ENCODE measurements at regions not wholly inside any gene's neighbourhood (a gene's known extent, or its start where the extent isn't known, plus 50 kb on each side); places are given as distances from the start of the nearest gene placed in this dataset.
"Not testable (repeated sequence)": the region's sequence is repeated elsewhere in the genome, so short reads cannot be mapped to it uniquely, and the experiment has no call there.

DNA sequence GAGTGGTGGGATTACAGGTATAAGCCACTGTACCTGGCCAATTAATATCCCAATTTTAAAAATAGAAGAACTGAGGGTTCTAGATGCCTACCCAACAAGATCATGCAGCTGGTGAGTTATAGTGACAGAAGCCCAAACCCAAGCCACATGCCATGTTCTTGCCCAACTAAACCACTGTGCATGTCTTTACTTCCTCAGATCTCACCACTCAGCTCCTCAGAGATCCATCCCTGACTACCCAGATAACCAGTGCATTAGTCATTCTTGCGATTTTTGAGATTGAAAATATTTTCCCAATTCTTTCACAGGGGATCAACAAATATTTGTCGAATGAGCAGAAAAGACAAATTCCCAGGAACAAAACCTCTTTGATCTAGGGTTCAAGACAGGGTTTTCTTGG, 303.1 kb downstream of the CBLN1 start:
- no peak for DNase-seq

DNA sequence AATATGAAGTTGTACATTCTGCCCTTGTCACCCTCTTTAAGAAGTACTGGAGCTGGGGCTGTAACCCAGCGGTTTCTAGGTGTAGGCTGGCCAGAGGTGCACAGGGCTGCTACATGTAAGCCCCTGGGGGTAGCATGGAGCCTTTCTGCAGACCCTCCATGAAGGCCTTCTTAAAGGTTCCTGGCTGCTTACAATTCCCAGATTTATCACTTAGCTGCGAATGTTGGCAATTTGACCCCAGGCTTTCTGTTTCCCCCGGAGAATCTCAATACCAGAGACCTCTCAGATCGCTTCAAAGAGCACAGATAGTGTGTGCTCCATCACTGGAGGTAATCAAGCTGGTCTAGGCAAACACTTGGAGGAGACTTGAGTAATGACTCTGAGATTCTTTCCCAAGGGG, 309.4 kb downstream of the CBLN1 start:
- no peak for DNase-seq

DNA sequence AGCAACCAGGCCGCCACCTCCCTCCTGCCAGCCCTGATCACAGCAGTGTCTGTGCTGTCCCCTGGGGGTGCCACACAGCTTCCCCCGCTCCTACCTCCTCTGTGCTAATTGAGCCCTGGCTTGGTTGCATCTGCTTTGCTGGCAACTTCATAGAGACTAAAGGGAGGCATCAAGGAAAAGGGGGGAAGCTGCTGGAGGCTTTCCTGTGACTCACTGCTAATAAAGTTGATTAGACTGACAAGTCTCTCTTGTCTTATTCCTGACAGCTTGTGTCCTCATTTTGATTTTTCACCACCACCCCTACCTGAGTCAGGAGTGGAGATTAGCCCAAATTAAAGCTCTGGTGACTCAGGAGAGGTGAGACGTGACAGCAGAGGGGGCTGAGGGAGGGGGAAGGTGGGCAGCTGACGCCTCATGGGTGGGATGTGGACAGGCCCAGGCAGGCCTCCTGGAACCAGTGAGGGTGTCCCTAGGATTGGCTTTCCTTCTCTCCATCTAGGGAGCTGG, 310.0 kb downstream of the CBLN1 start:
- DNase-seq, result no peak

DNA sequence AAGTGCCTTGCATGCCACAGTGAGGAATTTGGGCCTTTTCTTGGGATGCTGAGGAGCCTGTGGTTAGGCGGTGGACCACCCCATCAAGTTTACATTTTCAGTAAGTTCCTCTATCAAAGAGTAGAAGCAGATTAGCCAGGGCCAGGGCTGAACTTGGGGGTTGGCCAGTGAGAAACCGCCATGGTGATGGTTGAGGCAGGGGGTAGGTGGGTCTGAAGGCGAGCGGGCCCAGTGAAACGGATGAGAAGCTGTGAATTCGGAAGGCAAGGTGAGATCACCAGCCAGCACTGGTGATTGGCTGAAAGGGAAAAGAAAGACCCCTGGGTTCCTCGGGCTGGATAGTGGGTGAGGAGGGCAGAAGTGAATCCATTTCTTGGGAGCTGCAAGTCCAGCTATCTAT, 311.4 kb downstream of the CBLN1 start:
- DNase-seq, result no peak

DNA sequence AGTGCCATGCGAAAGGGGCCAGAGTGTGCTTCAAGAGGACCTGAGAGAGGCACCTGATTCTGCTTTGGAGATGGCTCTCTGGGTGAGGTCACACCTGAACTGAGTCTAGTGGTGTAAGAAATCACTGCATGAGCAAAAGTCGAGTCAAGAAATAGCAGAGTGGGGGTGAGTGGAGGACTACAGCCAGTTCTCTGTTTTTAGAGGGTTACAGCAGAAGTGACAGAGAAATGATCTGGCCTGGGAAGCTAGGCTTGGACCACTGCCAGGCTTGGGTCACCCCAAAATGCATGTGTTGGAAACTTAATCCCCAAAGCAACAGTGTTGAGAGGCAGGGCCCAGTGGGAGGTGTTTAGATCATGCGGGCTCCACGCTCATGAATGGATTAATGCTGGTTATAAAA, 312.0 kb downstream of the CBLN1 start:
- no peak for DNase-seq

DNA sequence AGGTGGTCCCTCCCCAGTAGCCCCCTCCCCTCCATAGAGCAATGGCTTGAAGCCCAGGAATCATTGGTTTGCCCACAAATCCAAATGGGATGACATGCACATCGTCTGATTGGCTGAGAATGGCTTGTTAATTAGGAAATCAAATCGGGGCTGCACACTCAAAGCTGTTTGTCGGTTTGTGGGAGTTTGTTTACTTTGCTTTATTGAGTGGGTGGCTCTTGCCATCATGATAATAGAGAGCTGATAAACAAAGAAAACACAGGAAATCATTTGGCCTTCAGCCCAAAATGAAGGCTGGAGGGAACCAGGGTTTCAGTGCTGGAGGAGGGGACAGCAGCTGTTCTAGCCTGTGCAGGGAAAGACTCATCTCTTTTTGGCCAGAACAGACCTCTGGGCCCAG, 316.3 kb downstream of the CBLN1 start:
- no peak for DNase-seq

DNA sequence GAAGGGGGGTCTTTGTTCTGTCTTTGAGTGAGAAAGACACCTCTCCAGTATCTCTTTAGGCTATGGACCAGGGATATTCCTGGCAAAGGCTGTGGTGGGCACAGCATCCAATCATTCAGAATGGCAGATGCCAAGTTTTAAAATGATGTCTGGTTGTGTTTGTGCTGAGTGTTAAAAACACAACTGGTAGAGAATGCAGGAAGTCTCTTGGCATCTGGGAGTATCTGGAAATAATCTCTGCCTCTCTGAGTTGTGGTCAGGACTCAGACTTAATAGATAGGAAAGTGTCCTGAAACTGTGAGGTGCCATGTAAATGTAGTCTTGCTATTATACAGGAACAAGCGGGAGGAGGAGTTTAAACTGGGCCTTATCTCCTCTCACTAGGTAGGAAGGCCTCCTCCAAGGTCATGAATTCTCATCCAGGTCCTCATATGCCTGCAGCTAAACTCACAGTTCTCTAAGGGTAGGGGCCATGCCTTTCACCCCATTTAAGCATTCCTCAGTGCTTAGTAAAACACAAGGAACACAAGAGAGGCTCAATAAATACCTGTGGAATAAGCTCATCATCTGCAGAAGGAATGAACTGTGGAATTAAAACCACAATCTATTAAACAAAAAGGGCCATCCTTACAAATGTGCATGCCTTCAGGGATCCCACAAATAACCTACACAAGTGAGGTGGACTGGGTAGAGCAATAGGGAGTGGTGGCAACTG, 317.6 kb downstream of the CBLN1 start:
- DNase-seq, result no peak

DNA sequence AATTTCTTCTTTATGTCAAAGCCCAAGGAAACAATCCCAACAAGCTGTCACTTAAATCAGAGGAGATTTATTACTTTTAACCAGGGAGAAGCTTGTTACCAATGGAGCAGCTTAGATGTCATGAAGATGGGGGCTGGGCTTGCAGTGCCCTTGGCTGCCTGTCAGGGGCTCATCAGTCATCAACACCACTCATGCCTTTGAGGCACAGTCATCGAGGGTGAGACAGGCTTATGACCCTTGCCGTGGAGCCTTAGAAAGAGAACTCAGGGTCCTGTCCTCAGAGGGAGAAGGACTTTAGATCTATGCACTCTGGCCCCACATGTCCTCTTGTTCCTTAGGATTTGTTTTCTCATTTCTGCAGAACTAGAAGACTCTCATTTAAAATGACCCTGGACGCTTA, 318.3 kb downstream of the CBLN1 start:
- no peak for DNase-seq

DNA sequence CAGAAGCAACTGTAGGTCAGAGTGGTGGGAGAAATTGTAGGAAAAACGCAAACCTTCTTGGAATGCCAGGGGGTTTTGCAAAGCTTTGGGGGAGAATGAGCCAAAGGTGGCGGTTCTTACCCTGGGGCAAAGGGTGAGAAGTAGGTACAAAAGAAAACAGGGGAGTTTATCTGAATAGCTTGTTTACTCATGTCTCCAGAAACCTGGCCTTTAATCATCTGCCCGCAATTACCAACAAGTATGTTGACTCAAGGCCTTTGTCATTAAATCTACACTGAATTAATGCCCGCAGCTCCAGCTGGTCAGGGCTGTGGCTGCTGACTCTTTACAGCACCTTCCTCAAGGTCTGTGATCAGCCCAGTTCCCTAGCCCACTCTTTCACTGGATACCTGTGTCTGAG, 320.1 kb downstream of the CBLN1 start:
- no peak for DNase-seq

DNA sequence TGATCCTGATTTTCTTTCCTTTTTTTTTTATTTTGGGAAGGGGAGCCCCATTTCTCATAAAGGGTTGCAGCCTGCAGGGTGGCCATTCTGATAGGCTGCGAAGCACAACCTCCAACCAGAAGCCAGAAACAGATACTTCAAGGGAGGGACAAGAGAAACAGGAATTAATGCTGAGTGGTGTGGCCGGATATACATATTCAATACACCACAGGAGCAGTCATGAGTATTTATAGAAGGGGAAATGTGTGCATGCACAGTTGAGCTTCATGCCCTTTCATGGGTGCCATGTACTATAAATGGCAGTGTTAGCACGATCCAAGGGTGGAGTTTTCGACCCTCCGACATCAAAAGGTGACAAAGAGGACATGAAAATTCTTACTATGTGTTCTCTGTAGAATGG, 320.8 kb downstream of the CBLN1 start:
- DNase-seq, result no peak

DNA sequence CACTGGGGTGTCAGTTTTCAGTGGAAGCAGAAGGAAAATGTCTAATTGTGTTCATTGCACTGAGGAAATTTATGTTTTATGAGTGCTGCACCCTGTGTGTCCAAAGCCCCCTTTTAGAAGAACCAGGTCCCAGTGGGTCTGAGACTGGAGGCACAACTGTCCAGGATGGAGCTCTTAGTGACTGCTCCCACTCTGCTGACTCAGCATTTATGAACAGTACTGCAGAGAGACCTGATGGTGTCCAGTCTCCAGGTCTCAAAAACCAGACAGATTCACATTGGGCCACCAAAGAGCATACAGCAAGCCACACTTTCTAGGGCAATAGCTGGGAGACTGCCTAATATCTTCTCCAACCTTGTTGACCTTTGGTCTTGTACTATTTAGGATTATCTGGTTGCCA, 321.9 kb downstream of the CBLN1 start:
- no peak for DNase-seq

DNA sequence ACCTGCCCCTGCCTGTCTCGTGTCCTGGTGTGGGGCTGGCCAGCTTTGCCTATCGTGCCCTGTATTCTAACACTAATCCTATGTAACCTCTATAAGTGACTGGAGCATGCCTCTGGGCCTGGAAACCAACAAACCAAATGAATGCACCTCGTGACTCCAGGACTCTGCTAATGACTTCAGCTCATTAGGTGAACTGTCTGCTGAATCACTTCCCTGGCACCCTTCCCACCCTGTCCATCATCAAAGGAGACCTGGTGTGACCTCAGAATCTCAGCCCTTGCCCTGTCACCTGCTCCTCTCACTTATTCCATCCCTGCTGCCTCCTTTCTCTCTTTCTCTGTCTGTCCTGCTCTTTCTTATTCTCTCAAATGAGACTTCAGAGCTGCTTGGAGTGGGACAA, 322.4 kb downstream of the CBLN1 start:
- no peak for DNase-seq

DNA sequence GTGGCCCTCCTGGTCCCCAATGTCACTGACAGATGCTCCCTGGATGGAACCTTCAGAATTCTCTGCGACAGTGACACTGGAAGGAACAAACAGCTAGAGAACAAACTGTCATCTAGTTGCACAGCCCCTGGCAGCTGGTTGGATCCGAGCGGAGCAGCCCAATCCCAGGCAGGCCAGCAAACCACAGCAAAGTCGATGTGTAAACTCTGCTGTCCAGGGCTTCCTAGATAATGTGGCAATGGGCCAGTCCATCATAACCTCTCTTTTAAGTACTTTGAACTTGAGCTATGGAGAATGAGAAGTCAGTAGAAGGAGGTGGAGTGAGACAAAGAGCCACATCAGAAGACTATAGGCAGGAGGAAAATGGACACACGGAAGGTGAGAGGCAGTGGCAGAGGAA, 323.0 kb downstream of the CBLN1 start:
- DNase-seq, result no peak

DNA sequence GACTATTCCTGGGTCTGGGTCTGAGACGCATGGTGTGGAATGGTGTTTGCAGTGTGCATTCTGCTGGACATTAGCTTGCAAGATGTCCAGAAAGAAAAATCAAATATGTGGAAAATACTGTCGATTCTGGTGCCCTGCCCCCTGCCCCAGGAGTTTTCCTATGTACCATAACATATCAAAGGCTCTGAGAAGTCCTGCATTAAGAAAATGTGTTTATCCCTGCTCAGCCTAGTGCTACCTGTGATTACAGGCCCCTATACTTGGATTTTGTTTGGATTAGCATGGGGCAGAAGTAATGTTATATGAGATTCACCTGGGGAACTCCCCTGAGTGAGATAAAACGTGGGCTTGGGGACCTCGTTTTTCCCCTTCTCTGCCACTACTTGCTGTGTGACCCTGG, 325.0 kb downstream of the CBLN1 start:
- no peak for DNase-seq

DNA sequence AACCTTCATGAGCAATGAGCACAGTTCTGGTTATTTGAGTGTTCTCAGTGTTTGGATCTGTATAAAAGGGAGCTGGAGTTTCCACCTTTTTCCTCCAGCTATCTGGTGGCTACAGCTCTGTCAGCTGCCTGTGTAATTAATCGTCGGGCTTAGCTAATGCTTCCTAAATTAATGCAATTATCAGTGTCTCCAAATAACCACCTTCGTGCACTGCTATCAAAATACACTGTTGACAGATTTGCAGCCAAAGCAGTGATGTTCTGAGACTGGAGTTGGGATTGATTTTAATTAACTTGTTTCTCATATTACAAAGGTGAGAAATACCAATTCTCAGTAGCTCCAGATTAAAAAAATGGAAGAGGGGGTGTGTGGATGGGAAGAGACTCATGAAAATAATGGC, 325.8 kb downstream of the CBLN1 start:
- no peak for DNase-seq

DNA sequence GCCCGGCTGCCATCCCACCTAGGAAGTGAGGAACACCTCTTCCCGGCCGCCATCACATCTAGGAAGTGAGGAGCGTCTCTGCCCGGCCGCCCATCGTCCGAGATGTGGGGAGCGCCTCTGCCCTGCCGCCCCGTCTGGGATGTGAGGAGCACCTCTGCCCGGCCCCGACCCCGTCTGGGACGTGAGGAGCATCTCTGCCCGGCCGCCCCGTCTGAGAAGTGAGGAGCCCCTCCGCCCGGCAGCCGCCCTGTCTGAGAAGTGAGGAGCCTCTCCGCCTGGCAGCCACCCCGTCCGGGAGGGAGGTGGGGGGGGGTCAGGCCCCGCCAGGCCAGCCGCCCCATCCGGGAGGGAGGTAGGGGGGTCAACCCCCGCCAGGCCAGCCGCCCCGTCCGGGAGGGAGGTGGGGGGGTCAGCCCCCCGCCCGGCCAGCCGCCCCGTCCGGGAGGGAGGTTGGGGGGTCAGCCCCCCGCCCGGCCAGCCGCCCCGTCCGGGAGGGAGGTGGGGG, 330.0 kb downstream of the CBLN1 start:
- not testable (repeated sequence) for DNase-seq

DNA sequence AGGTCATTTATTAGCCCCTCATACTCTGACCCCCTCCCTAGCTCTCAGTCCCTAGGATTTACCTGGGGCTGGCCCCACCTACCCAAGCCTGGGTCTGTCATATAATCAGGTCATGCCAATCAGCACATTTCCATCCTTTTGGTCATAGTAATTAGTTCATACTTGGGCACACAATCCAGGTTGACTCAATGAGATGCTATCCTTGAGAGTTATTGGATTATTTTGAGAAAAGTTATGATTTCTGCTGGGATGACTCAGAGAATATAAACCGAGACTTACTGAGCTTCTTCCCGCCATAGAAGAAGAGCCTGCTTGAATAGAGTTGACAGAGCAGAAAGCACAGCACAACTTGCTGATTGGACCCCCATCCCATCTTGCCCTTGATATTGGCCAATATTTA, 331.5 kb downstream of the CBLN1 start:
- no peak for DNase-seq

DNA sequence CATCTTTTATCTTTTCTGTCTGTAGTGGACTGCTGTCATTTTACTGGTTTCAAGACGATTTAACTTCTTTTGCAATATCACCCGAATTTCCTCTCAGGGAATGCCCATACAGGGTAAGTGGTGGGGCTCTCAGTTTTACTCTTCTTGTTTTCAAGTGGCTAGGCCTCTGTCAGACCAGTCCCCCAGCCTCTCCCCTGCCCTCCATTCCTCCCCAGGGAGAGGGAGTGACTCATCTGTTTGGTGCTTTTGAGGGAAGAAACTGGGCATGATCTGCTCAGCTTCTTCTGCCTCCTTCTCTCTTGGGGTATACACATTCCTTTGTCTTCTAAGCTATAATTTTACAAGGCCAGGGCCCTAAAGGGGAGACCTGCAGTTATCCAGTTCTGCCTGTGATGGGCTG, 332.0 kb downstream of the CBLN1 start:
- DNase-seq, result no peak

DNA sequence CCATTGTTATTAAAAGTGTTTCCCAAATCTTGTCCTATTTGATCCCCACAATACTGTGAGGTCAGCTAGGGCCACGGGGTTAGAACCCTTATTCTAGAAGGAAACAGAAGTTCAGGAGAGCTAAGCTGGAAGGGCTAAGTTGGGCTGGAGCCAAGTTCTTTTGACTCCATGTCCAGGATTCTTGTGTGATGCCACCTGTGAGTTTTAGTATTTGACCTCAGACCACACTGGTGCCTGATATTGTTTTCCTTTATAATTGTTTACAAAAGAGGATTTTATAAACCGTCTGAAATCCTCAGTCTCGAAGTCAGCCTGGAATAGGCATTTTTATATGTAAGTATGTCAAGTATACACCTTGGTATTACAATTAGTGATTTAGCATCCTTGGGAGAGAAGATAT, 332.7 kb downstream of the CBLN1 start:
- DNase-seq, result no peak

DNA sequence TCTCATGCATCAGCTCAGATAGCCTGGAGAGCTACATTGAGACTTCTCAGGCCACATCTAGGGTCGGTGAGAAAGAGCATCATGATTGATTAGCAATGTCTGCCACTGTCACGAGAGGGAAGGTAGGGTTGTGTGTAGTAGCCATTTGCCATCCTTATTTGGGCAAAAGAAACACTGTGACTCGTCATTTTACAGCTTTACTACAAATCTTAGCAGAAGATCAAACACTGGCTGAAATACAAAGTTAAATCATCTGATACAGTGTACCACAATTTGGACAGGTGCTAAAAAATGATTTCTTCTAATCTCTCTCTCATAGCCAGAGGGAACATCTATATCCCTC, 334.3 kb downstream of the CBLN1 start:
- no peak for DNase-seq

DNA sequence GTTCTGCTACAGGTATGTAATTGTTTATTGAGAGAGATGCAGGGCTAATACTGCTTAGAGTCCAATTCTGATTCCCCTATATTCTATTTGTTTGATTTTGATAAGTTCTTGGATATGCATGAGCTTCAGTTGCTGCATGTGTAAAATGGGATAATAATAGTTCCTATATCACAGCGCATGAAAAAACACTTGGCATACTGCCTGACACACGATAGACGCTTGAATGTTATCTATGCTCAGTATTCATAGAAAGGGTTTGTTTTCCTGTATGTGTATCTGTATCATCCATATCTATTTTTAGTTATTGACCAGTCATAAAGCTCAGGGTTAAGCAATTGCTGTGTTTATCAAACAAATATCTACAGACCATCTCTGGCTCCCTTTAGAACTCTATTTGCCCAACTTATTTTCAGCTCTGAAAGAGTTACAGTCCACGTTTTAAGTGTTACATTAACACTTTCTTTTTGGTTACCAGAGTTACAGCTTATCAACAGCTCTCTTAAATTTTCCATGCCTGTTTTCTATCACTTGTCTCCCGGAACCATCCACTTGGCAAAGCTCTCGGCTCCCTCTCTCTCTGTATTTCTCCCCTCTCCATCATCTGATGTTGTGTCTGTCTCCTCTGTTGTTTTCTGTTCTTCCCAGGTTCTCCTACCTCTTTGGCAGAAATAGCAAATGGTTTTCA, 334.8 kb downstream of the CBLN1 start:
- no peak for DNase-seq

DNA sequence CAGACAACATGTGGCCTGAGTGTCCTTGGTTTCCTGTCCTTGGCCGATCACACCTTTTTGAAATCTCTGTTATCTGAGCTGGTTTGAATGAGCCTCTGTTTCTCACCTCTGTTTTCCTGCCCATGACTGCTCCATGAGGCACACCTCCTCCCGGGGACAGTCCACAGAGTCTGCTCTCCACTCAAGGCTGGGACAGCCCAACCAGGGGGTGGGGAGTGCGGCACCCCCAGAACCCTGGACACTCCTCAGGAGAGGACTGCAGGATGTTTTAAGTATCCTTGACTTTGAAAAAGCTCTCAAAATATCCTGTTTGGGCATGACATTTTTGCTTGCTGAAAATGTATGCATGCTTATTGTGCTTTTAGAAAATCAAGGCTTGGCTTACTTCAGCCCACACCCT, 333.0 kb upstream of the N4BP1 start:
- no peak for DNase-seq

DNA sequence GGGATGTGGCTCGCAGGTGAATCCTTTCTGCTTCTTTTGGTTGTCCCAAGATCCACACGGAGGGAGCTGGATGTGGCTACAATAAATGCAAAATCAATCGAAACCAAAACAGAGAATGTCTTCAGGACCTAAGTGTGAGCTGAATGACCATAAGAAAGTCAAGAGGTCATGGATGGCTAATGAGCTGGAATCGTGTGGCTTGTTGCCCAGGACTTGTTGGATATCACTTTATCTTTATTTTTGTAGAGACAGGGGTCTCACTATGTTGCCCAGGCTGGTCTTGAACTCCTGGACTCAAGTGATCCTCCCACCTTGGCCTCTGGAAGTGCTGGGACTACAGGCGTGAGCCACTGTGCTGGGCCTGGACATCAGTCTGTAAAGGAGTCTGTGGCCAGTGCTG, 326.8 kb upstream of the N4BP1 start:
- DNase-seq, result no peak

DNA sequence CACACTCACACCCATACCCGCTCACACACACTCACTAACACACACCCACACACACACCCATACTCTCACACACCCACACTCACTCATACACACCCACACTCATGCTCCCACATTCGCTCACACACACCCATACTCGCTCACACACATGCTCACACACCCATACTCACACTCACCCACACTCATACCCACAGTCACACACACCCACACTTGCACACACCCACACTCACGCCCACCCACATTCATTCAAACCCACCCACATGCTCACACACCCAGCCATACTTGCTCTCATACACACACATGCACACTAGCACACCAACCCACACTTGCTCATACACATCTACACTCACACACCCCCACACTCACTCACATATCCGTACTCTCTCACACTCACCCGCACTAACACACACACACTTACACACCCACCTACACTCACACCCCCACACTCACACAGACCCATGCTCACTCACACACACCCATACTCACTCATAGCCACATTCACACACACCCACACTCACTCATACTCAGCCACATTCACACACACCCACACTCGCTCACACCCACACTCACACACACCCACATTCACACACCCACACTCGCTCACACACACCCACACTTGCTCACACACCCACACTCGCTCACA, 322.4 kb upstream of the N4BP1 start:
- no peak for DNase-seq
